ENCODE measurements at regions not wholly inside any gene's neighbourhood (a gene's known extent, or its start where the extent isn't known, plus 50 kb on each side); places are given as distances from the start of the nearest gene placed in this dataset.
"Not testable (repeated sequence)": the region's sequence is repeated elsewhere in the genome, so short reads cannot be mapped to it uniquely, and the experiment has no call there.

GRCh38 chr10:107544706-107545520 lies 380.4 kb upstream of the SORCS1 start:
- no peak for DNase-seq (ENCODE audit: low read depth)

DNA sequence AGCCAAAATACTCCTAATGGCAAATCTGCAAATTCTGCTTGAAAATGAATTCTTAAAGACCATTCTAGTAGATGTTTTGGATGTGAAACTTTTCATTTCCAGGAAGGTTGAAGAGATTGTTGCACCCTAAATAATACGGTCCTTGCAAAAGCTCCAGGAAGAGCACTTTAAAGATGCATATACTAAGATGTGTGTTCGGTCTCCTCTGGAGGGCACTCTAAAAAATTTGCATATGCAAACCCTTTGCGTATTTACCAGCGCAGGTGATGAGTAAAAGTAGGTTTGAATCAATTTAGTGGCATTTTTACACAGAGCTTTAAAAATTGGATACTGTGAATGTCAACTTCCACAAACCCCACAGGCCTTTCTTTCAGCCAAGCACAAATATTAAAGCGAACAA lies 378.1 kb upstream of the SORCS1 start:
- DNase-seq (ENCODE audit: low read depth) = no peak

DNA sequence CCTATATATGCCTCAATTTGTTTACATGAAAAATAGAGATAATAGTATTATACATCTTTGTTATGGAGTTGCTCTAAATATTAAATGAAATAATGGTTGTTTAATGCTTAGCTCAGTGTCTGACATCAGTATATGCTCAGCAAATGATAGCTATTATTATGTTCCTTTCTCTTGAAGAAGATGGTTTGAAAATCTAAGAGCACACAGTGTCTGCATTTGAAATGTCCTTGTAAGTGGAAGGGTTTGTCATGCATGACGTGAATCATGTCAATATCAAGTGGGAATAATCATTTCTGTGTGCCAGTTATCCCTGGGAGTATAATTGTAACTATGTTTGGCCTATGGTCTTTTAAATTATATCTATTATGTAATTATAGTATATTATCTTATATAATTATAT lies 377.5 kb upstream of the SORCS1 start:
- DNase-seq (ENCODE audit: low read depth) = no peak

- no peak for DNase-seq (ENCODE audit: low read depth)
These were observed 376.5 kb upstream of the SORCS1 start for GRCh38 chr10:107540981-107541380.

- DNase-seq (ENCODE audit: low read depth) = no peak
These were observed 364.8 kb upstream of the SORCS1 start for GRCh38 chr10:107529350-107529749.

DNA sequence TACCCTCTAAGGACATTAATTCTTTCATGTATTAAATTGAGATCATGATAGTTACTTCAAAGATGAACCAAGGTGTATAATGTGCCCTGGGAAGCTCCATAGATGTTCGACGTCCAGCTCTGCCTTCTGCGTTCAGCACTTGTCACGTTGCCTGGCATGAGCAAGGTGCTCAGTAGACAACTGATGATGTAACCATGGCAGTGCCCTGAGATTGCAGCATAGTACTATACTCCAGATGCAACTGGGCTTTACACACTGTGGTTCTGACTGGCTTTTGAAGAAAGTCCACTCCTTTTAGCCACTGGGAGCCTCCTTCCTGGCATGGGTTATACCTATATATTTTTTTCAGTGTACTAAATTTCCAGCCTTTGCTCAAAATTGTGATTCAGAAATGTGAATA lies 355.8 kb upstream of the SORCS1 start:
- no peak for DNase-seq (ENCODE audit: low read depth)

DNA sequence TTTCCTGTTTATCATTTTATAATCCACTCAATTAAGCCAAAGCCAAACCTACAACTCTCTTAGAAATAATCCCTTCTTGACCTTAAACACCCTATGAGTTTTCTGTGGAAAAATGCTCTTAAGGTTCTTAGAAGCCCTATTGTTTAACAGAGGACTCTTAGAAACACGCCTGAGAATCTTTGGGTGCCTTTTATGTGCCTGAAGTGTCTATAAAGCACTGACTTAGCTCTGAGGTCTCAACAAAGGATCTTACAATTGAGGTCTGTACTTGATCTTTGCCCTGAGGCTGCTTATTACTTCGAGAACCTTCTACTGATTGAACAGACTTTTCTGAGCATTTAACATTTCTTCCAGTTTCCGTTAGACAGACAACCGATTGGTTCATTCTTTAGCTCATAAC lies 353.3 kb upstream of the SORCS1 start:
- no peak for DNase-seq (ENCODE audit: low read depth)

GRCh38 chr10:107516349-107516748 lies 351.8 kb upstream of the SORCS1 start:
- no peak for DNase-seq (ENCODE audit: low read depth)

DNA sequence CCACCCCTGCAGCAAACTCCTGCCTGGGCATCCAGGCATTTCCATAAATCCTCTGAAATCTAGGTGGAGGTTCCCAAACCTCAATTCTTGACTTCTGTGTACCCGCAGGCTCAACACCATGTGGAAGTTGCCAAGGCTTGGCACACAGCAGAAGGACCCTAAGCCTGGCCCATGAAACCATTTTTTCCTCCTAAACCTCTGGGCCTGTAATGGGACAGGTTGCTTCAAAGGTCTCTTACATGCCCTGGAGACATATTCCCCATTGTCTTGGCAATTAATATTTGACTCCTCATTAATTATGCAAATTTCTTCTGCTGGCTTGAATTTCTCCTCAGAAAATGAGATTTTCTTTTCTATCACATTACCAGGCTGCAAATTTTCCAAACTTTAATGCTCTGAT lies 339.5 kb upstream of the SORCS1 start:
- DNase-seq (ENCODE audit: low read depth) = not testable (repeated sequence)

- no peak for DNase-seq (ENCODE audit: low read depth)
These were observed 337.9 kb upstream of the SORCS1 start for GRCh38 chr10:107502229-107502985.

GRCh38 chr10:107498983-107499382 lies 334.5 kb upstream of the SORCS1 start:
- no peak for DNase-seq (ENCODE audit: low read depth)

GRCh38 chr10:107497024-107497423 lies 332.5 kb upstream of the SORCS1 start:
- no peak for DNase-seq (ENCODE audit: low read depth)

DNA sequence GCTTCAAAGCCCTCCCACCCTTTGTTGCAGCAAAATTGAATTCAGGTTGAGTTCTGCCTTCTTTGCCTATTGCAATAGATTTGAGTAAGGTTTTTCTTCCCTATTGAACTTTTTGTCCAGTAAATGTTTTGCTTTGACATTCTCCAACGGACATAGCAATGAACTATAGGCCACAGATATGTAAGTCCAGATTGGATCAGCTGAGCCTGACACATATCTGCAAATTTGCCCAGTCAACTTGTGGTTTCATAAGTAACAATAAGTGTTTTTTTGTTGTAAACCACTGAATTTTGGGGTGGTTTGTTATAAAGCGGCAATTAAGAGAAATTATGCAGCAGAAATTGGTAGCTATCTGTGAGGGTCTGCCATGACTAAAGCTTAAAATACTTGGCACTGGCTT lies 332.1 kb upstream of the SORCS1 start:
- DNase-seq (ENCODE audit: low read depth) = no peak

GRCh38 chr10:107492389-107492788 lies 327.9 kb upstream of the SORCS1 start:
- DNase-seq (ENCODE audit: low read depth) = no peak

DNA sequence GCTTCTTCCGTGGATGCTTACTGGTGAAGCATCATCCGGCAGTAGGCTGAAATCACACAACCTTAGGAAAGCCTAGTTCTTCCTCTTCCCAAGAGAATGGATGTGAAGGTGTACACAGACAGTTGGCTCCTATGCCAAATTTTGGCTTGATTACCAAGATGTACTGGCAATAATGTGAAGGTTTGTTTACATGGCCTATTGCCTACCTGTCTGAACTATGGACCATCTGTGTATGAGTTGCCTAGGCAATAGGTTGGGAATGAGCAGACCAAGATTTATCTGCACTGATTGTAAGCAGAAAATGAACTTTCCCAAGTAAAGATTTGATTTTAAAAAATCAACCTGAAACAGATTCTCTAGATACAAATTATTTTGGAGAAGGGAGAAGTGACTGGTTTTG lies 325.9 kb upstream of the SORCS1 start:
- no peak for DNase-seq (ENCODE audit: low read depth)

DNA sequence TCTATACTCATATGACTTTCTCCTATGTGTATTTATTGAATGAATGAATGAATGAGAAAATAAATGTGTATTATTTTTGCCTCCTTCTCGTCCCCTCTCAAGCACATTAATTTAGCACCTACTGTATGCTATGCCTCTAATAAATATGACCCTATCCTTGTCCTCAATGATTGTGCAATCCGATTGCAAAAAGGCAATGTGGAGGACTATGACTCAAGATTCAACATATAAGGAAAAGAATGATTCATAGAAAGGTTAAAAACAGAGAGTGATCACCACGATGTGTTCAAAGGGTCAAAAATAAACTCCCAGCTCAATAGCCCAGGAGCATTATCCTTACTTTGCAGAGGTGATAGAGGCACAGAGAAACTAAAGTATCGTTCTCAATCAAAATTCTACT lies 322.8 kb upstream of the SORCS1 start:
- peak; percentile 51 for DNase-seq (ENCODE audit: low read depth)

DNA sequence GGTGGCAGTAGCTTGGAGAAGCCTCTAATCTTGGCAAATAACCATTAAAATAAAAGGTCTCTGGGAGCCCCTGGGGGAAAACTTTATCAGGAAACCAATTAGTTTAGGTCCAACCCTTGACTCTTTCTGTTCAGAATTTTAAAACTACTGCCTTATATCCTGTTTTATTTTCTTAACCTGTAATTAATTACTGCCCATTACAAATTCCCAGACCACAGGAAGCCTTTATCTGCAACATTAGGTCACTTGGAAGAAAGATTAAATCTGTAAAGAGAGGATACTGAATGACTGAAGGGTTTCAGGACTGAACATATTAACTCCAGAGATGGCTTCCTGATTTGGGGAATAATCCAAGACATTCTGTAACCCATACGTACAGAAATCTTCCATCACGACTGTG lies 320.5 kb upstream of the SORCS1 start:
- no peak for DNase-seq (ENCODE audit: low read depth)

- DNase-seq (ENCODE audit: low read depth) = no peak
These were observed 317.4 kb upstream of the SORCS1 start for GRCh38 chr10:107481881-107482280.

GRCh38 chr10:107481224-107481623 lies 316.7 kb upstream of the SORCS1 start:
- no peak for DNase-seq (ENCODE audit: low read depth)

- DNase-seq (ENCODE audit: low read depth) = no peak
These were observed 316.3 kb upstream of the SORCS1 start for GRCh38 chr10:107480781-107481180.

DNA sequence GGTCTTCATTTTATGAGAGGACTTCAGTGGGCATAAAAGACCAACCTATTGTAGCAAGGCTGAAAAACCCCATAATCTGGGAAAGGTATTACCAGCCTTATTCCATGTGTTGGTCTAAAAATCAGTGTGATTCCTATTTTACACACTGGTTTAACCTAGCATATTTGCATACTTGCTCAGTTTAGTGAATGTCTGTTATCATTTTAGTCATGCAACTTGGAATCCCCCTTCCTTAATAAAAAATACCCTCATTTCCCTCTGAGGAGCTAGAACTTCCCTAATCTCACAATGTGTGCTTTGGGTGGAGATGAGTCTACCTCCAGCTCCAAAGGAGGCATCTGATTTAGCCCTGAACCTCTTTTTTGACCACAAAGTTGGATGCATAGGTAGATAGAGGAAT lies 312.8 kb upstream of the SORCS1 start:
- DNase-seq (ENCODE audit: low read depth) = no peak

DNA sequence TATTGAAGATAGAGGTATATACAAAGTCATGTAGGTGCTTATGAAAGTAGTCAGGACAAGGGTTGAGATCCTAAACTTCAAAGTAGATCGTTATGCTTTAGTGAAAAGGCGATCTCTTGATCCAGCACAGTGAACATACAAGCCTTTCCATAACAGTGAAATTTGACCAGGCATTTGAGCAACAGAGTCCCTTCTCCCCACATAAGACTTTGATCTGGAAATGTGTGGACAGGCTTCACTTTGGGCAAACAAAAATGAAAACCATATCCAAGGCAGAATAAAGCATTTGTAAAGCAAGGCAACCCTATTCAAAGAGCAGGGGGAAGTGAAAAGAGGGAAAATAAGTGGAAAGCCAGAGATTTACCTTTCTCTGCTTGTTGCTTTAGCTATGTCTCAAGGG lies 311.9 kb upstream of the SORCS1 start:
- DNase-seq (ENCODE audit: low read depth) = no peak

GRCh38 chr10:107474650-107475049 lies 310.1 kb upstream of the SORCS1 start:
- DNase-seq (ENCODE audit: low read depth) = no peak
